Kidney glomerular epithelial cell (primary cell): ENCODE measurements at regions not wholly inside any gene's neighbourhood (a gene's known extent, or its start where the extent isn't known, plus 50 kb on each side); places are given as distances from the start of the nearest gene placed in this dataset.

ENCODE experiments used
- DNase-seq: peaks from one replicate; lab custom pipeline; 2025; lab: John Stamatoyannopoulos, UW

DNA sequence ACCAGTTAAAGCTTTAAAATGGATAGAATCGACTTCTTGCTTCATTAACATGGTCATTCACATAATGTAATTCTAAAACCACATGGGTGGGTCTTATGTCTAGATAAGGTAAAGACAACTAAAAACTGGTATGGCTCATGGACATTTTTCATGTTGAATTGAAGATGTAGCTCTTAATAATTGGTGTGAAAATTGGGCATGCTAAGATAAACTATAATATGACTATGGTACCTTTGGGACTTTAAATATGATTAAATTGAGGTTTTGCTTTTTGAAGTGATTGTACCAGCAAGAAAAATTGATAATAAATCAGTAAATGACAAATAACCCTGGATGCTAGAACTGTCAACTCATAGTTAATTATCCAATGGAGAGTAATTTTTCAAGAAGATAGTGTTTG lies 710.7 kb upstream of the PTPRD start:
- no peak for DNase-seq

DNA sequence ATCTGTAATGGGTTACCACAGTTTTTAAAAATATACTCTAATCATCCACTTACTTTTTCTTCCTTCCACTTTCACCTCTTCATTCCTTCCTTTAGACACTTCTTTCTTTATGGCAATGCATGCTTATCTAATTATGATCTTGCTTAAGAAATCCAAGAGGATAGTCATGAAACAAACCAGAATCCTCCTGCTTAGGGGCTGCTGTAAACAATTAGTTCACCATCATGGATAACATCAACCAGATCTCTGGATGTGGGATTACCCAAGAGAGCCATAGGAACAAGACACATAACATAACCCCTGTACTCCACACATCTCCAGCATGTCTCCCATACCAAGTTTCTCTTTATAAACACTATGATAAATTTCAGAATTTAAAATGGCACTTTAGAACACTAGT lies 713.4 kb upstream of the PTPRD start:
- DNase-seq: no peak

DNA sequence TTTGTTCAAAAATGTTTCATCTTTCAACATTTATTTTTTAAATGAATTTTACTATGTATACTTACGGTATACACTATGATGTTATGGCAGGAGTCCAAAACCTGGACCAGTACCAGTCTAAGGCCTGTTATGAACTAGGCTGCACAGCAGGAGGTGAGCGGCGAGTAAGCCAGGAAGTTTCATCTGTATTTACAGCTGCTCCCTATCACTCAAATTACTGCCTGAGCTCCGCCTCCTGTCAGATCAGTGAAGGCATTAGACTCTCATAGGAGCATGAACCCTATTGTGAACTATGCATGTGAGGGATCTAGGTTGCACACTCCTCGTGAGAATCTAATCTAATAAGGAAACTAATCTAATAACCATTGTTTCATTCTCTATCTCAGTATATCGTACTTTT lies 715.5 kb upstream of the PTPRD start:
- DNase-seq: no peak

DNA sequence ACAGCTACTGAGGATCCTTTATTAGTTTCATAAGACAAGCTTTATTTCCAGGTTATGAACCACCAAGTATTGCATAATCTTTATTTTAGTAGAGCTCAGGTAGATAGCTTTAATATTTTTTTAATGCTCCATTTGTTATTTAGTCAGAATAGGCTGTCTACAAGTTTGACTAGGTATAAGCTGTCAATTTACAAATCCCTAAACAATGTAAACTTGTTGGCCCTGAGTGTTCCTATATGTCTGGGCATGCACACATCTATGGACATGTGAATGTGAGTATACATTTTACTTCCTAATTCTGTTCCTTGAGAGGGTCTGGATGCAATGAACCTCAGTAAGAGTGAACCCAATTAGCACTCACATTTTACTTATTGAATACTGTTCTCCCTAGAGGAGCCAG lies 722.2 kb upstream of the PTPRD start:
- no peak for DNase-seq

DNA sequence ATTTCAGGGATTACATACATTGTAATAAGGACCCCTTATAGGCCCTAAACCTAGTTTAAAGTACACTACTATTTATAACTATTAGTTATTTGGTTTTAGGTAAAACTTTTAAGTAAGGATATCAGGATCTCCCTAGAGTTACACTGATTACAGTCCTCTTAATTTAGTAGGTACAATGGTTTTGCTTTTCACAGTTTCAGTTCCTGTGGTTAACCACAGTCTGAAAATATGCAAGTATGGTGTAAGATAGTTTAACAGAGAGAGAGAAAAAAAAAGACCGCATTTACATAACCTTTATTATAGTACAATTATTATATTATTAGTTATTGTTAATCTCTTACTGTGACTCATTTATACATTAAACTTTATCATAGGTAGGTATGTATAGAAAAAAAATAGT lies 725.3 kb upstream of the PTPRD start:
- DNase-seq: peak; percentile 6

DNA sequence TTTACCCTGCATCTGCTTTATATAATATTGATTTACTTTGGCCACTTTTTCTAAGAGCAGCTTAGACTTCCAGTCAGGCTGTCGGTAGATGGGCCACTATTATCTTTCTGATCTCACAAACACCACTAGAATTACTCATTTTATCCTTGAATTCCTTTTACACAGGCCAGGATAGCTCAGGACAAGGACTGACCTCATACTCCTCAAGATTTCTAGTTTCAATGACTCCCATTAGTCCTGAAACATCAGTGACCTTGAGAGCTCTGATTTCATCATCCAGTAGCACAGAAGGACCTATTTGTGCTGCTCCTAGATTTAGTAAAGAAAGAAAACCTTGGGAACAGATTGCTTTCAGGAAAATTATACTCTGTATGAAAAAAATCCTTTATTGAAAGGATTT lies 727.9 kb upstream of the PTPRD start:
- no peak for DNase-seq

DNA sequence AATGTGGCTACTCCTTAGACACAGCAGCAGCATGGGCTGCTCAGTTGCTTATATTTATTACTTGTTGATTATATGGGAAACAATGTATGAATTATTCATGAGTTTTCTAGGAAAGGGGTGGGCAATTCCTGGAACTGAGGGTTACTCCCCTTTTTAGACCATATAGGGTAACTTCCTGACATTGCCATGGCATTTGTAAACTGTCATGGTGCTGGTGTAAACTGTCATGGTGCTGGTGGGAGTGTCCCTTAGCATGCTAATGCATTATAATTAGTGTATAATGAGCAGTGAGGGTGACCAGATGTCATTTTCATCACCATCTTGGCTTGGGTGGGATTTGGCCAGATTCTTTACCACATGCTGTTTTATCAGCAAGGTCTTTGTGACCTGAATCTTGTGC lies 734.6 kb upstream of the PTPRD start:
- no peak for DNase-seq

DNA sequence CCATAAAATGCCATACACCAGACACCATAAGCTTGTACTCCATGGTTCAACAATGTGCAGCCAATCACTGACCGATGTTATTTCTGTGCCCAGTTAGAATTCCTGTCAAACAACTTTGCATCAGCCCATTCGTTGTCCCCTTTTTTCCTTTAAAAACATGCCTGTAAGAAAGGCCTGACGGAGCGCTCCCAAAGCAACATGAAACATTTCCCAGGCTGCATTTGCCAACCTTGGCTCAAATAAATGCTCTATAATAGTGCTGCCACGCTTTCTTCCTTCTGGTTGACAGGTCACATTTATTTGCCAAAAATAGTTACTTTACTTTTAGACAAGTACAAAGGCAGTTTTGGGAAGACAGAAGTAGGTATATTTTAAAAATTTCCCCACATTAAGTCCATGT lies 735.6 kb upstream of the PTPRD start:
- DNase-seq: no peak

DNA sequence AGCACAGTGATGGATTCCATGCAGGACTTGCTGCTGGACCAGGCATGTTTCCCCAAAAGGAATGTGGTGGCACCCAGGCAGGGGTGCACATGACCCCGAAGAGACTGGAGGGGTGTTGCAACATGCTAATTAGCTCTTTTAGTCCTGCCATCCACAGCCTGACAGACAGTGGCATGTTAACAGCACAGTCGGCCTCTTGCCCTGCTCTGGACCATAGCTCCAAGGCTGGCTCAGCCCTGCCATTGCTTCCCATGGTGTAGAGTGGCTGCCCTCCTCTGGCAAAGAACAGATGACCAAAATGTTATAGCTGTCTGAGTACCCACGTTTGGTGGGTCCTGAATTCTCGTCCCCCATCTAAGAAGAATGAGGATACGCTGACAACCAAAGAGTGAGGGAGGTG lies 736.4 kb upstream of the PTPRD start:
- DNase-seq: no peak

DNA sequence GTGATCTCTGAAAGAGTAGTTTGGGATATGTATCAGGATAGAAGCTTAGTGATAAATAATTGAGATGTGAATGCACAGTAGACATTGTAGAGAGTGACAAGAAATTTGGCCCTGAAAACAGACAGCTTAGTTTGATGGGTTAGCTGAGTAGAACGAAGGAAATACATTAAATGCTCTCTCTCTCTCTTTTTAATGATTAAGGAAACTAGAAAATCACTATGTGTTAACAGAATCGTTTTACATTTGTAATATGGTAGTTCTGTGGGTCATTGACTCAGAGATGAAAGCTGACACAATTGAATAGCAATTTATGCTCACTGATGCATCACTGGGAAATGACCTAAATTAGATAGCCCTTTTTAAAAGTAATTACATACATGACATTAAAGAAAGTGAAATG lies 739.8 kb upstream of the PTPRD start:
- DNase-seq: no peak

DNA sequence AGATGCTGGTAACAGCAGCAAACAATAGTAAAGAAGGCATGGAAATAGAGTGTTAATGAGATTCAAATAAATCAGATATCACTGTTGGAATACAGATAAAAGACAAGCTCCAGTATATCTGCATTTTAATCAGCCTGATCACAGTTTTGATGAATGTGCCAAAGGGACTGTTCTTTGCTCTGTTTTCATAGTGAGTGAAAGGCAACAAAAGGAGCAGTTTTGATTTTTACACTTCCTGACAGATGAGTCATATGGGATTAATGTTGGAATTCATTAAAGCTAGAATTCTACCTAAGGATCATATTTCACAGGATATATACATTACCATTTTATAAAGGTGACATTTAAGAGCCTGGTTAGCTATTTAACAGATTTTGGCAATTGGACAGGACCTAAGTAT lies 743.3 kb upstream of the PTPRD start:
- DNase-seq: no peak

DNA sequence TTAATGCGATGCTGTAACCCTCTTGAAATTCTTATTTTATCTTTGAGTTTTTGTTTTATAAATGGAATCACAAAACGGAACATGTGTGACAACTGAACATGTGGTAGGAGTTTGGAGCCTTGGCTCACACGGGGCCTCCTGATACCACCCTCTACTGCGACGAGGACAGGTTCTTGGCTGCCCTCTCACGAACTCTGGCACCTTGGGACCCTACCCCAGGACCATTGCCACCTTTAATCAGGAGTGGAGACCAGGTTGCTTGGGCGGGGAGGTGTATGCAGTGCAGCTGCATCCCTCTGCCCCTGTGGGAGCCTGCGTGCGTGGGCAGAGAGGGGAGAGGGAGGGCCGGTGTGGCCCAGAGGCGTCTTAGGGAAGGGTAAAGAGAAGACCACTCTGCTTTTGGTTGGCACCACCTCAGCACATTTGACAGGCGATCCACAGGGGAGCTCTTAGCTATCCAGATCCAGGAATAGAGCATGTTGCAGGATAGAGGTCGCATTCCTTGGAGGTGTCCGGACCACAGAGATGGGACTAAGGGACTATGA lies 753.9 kb upstream of the PTPRD start:
- no peak for DNase-seq

DNA sequence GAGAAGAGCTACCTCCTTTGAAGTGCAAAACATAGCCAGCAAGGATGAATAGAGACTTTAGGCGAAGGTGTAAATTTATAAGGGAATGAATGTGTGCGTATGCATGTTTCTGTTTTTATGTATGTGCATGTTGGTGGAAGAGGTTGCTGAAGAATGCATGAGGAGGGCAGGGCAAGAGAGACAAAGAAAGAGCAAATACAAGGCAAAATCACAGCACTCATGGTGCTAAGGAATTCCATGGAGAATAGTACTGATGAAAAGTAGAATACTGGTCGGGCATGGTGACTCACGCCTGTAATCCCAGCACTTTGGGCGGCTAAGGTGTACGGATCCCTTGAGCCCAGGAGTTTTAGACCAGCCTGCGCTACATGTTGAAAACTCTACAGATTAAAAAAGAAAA lies 762.1 kb upstream of the PTPRD start:
- DNase-seq: no peak

DNA sequence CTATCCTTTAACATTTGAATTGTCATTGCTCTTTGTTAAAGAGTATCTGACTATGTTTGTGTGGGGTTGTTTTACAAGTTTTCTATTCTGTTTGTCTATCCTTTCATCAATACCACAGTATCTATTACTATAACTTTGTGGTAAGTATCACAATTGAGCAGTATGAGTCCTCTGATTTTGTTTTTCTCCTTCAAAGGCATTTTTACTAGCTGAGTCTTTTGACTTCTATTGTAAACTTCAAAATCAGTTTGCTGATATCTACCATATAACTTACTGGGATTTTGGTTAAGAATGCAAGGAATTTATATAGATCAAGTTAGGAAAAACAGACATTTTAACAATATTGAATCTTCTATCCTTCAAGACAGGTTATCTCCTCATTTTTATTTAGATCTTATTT lies 789.8 kb upstream of the PTPRD start:
- no peak for DNase-seq

DNA sequence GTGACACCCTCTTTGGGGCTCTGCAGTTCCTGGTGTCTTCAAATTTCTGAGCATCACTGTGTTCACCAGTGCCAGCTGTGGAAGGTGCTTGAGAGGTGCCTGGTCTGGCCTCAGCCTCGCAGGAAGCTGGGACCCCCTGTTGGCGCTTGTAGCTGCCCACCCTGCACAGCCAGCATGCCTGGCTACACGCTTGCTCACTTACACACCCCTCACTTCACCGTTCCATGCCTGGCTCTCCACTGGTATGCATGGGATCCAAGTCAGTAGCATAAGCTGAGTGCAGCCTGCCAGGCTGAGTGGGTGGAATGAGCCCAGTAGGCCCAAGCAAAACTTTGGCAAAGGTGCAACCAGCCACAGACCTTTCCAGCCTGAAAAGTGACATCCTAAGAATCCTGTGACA lies 801.4 kb upstream of the PTPRD start:
- DNase-seq: no peak

DNA sequence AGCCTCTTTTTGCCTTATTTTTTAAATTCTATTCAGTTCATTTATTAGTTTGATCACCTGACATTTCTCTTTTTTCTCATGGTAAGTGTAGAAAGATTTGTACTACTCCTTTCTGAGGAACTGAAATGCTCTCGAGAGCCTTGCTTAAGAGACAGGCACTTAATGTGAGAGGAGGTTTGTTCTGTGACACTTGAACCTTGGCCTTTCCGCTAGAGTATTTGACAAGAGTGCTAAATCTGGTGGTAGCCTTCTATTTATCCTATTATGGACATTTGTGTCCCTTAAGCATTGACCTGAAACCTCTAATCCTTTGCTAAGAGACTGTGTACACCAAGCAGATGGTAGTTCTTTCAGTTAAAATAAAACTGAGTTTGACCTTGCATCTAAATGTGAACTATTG lies 805.0 kb upstream of the PTPRD start:
- no peak for DNase-seq

DNA sequence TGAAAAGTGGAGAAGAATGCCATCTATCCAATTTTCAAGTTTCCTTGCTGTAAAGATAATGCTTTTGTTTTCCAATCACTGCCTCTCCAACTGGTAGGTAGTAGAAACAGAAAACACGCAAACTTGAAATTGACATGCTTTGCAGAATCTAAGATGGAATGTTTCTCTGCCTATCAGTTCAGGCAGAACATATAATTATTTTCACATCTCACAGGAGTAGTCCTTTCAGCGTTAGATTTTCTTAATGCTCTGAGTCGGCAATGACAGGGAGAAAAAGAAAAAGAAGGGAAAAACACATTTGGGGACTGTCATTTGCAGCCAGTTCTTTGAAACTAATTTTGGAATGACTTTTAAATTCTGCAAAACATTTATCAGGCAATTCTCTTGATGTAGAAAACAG lies 818.7 kb upstream of the PTPRD start:
- DNase-seq: no peak

DNA sequence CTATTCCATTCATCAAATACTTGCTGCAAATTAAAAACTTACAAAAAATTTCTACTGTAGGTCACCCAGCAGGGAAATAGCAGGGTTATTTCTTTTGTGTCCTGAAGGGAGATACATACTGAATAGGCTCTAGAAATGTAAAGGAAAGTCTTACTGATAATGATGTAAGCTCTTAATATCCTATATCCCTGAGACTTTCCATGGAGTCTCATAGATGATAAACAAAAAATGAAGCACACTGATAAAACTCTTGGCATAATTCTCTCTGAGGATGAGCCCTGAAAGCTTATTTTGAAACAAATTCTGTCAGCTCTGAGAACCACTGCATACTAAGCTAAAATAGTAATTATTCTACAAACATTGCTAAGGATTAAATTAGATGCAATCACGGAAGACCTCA lies 819.6 kb upstream of the PTPRD start:
- no peak for DNase-seq

DNA sequence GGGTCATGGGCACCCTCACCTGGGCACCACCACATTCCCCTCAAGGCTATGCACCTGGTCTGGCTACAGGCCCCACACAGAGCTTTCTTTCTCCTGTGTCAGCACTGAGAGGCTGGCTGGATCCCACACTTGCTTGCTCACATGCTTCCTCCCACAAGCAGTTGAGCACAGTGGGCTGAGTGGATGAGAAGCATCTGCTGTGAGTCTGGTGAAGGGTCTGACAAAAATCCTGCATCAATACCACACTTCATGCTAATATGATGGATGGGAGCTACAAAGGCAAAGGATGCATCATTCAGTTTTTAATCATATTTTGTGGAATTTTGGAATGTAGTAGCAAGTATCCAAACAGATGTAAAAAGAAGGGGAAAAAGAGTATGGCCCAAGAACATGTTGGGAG lies 830.8 kb upstream of the PTPRD start:
- DNase-seq: no peak

DNA sequence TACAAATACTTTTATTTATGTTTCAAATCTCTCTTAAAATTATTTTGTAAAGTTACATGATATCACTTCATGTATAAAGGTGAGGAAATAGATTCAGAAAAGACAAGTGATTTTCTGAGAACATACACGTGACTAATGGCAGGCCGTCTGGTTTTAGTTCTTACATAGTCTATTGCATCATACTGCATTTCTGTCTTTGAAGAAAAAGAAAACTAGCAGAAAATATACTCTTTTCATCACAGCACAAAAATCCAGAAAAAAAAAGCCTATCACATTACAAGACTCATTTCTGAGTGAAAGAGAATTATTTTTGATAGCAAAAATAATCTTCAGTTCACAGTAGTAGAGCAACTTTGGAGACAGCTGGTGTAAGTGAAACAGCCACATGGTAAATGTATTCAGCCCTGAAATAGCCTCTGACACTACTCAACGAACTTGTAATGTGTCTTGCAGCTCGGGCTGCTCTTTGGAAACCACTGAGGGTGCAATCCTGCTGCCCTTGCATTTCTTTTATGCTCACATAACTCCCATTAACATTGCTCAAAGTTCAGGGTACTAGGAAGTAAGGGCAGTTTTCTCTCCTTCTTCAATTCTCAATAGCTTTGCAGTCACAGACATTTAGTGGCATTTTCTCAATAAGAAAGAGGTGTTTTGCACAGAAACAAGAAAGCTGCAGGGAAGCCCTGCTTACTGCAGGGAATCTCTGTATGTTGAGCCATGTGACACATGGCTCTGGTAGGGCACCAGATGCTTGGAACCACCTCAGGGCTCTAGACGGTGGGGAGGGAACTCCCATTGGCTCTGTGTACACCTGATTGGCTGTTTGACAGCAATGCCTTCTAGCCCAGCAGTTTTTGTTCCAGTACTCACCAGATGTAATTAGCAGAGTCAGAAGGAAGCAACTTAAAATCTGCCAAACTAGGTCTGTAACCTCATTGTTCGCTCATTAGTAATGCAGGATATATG lies 845.3 kb upstream of the PTPRD start:
- DNase-seq: no peak

DNA sequence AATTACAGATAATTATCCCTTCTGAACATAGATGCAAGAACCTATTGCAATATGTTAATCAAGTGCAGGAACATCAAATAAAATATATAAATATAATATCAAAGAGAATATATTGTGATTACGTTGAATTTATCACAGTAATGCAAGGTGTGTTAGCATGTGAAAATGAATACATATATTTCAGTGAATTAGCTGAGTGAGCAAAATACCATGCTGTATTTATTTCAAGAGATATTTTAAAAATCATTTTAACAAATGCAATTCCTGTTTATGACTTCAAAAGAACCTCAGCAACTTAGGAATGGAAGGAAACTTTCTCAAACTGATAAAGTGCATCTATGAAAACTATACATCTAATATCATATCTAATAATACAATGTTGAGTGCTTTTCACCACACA lies 856.9 kb upstream of the PTPRD start:
- DNase-seq: no peak

DNA sequence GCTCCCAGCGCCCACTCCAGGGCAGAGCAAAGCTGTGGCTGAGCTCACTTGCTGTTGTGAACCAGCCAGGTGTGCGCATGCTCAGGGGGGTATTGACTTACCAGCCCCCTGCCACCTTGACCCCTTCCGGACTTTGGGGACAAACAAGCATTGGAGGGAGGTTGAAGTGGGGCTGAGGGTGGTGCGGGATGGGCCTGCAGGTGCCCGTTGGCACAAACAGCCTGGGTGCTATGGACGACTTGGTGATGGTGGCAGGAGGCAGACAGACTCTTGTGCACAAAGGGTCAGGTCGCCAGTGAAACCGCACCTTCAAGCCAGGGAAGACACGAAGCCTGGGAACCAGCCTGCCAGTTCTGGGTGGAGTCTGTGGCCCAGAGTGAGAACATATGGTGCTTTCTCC lies 858.5 kb upstream of the PTPRD start:
- DNase-seq: no peak

DNA sequence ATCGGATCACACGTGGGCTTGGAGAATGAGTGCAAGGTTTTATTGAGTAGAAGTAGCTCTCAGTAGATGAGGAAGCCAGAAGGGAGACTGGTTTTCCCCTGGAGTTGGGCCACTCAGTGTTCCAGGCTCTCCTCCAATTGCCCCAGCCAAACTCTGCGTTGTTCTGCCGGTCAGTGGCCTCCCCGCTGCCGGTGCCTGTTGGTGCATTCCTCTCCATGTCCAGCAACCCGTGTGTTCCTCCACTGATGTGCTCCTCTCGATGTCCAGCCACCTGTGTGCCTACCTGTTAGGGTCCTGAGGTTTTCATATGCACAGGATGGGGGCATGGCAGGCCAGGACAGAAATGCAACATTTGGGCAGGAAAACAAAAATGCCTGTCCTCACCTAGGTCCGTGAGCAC lies 888.0 kb upstream of the PTPRD start:
- DNase-seq: no peak

DNA sequence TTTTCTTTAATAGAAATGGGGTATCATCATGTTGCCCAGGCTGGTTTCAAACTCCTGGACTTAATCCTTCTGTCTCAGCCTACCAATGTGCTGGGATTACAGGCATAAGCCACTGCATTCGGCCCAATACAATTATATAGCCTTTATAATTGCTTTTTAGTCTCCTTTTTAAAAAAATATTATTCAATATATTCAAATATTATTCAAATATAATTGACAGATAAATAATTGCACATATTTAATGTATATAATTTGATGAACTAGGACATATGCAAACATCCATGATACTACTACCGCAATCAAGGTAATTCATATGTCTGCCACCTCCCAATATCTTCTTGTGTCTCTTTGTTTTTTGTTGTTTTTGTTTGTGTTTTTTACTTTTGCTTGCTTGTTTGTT lies 894.2 kb upstream of the PTPRD start:
- DNase-seq: no peak
